Mesothelial cell of epicardium (in vitro differentiated cells): ENCODE measurements at regions not wholly inside any gene's neighbourhood (a gene's known extent, or its start where the extent isn't known, plus 50 kb on each side); places are given as distances from the start of the nearest gene placed in this dataset.

Experiments used
- DNase-seq, 2 experiments: peaks; one replicate each; pipeline ENCODE4 v3.0.0; 2021; ENCODE audit warnings: low spot score in 2 of 2; ENCODE audit not compliant: unreplicated experiment in 2 of 2
- H3K27ac Mint-ChIP-seq: 2 replicates; pipeline ENCODE4 v1.8.0; 2021; ENCODE audit warnings: mixed read lengths
- H3K27me3 Mint-ChIP-seq: 2 replicates; pipeline ENCODE4 v1.8.0; 2021; ENCODE audit warnings: low read depth, mixed read lengths
- H3K36me3 Mint-ChIP-seq: 2 replicates; pipeline ENCODE4 v1.8.0; 2021; ENCODE audit warnings: mixed read lengths
- H3K4me1 Mint-ChIP-seq: 2 replicates; pipeline ENCODE4 v1.8.0; 2021; ENCODE audit warnings: mixed read lengths
- H3K4me3 Mint-ChIP-seq: 2 replicates; pipeline ENCODE4 v1.8.0; 2021; ENCODE audit warnings: mild to moderate bottlenecking, moderate library complexity, mixed read lengths
- H3K9me3 Mint-ChIP-seq: 2 replicates; pipeline ENCODE4 v1.8.0; 2021; ENCODE audit warnings: mixed read lengths
- CTCF ChIP-seq: fragments of 200-600 bp; sonication (generic); IDR thresholded peaks from one replicate; pipeline ENCODE4 v1.5.0; 2021; ENCODE audit warnings: antibody characterized with exemption; ENCODE audit not compliant: unreplicated experiment

GRCh38 chrX:40444798-40445496, 135.8 kb upstream of the ATP6AP2 start:
- no peak for DNase-seq
- no peak overlapping the region for H3K4me3 Mint-ChIP-seq
- no peaks in the 10 kb centered on the region for H3K36me3 Mint-ChIP-seq
- H3K27ac Mint-ChIP-seq = no peak overlapping the region
- no peak for TF ChIP-seq CTCF
- H3K9me3 Mint-ChIP-seq = peaks cover 20% of the 10 kb centered on the region
- no peaks in the 10 kb centered on the region for H3K27me3 Mint-ChIP-seq
- H3K4me1 Mint-ChIP-seq = peaks cover 8% of the 10 kb centered on the region

- Mint-ChIP-seq H3K4me3 (no peak overlapping the region), H3K4me1 (peaks cover 2% of the 10 kb centered on the region), H3K9me3 (peaks cover 24% of the 10 kb centered on the region), H3K36me3 (no peaks in the 10 kb centered on the region), H3K27me3 (no peaks in the 10 kb centered on the region), H3K27ac (no peak overlapping the region)
- DNase-seq = no peak
- TF ChIP-seq CTCF = no peak
Measured at GRCh38 chrX:40444133-40444532, 136.6 kb upstream of the ATP6AP2 start.

GRCh38 chrX:40440866-40441265, 139.9 kb upstream of the ATP6AP2 start:
- no peak overlapping the region for H3K27ac Mint-ChIP-seq
- no peak overlapping the region for H3K4me3 Mint-ChIP-seq
- no peaks in the 10 kb centered on the region for H3K36me3 Mint-ChIP-seq
- peaks cover 40% of the 10 kb centered on the region for H3K9me3 Mint-ChIP-seq
- H3K27me3 Mint-ChIP-seq = no peaks in the 10 kb centered on the region
- no peak for DNase-seq
- H3K4me1 Mint-ChIP-seq = peaks cover 2% of the 10 kb centered on the region
- TF ChIP-seq CTCF = no peak

- TF ChIP-seq CTCF = no peak
- no peaks in the 10 kb centered on the region for H3K27me3 Mint-ChIP-seq
- peaks cover 45% of the 10 kb centered on the region for H3K9me3 Mint-ChIP-seq
- H3K4me1 Mint-ChIP-seq = peaks cover 9% of the 10 kb centered on the region
- no peaks in the 10 kb centered on the region for H3K36me3 Mint-ChIP-seq
- H3K27ac Mint-ChIP-seq = no peak overlapping the region
- no peak for DNase-seq
- H3K4me3 Mint-ChIP-seq = no peak overlapping the region
Measured at GRCh38 chrX:40439625-40440532, 140.9 kb upstream of the ATP6AP2 start.

GRCh38 chrX:40437348-40437747, 143.4 kb upstream of the ATP6AP2 start:
- DNase-seq = no peak
- no peak overlapping the region for H3K27ac Mint-ChIP-seq
- H3K9me3 Mint-ChIP-seq = peaks cover 42% of the 10 kb centered on the region
- peaks cover 12% of the 10 kb centered on the region for H3K4me1 Mint-ChIP-seq
- no peak for TF ChIP-seq CTCF
- no peaks in the 10 kb centered on the region for H3K36me3 Mint-ChIP-seq
- no peaks in the 10 kb centered on the region for H3K27me3 Mint-ChIP-seq
- H3K4me3 Mint-ChIP-seq = no peak overlapping the region
